ENCODE measurements at regions not wholly inside any gene's neighbourhood (a gene's known extent, or its start where the extent isn't known, plus 50 kb on each side); places are given as distances from the start of the nearest gene placed in this dataset.

GRCh38 chr1:103945774-103946173 lies 196.1 kb downstream of the AMY1C start:
- no peak overlapping the region for H3K27ac ChIP-seq (ENCODE audit: insufficient read length, low read depth, low read length)
- H4K8ac ChIP-seq (replicated peaks; ENCODE audit: insufficient read length, low read depth, low read length): no peak overlapping the region
- H2AK5ac ChIP-seq (ENCODE audit: insufficient read length, low read length): no peak overlapping the region
- no peaks in the 10 kb centered on the region for H3K79me1 ChIP-seq (ENCODE audit: insufficient read depth, low read depth, low read length, poor library complexity, severe bottlenecking)
- Mint-ChIP-seq H3K9me3 (peaks cover 0 to 3% of the 10 kb centered on the region in 2 experiments; a peak in 2 of 5 replicates), H3K27ac (no peak overlapping the region), H3K4me1 (peaks cover 3% of the 10 kb centered on the region in 2 experiments; a peak in 2 of 4 replicates), H3K4me3 (no peak overlapping the region), H3K36me3 (ENCODE audit: insufficient read depth in 1 of 3, low read depth in 3 of 3) (no peaks in the 10 kb centered on the region; a peak in 1 of 7 replicates), H3K27me3 (ENCODE audit: low read depth) (peaks cover 50% of the 10 kb centered on the region)
- TF ChIP-seq, protein P1, sequence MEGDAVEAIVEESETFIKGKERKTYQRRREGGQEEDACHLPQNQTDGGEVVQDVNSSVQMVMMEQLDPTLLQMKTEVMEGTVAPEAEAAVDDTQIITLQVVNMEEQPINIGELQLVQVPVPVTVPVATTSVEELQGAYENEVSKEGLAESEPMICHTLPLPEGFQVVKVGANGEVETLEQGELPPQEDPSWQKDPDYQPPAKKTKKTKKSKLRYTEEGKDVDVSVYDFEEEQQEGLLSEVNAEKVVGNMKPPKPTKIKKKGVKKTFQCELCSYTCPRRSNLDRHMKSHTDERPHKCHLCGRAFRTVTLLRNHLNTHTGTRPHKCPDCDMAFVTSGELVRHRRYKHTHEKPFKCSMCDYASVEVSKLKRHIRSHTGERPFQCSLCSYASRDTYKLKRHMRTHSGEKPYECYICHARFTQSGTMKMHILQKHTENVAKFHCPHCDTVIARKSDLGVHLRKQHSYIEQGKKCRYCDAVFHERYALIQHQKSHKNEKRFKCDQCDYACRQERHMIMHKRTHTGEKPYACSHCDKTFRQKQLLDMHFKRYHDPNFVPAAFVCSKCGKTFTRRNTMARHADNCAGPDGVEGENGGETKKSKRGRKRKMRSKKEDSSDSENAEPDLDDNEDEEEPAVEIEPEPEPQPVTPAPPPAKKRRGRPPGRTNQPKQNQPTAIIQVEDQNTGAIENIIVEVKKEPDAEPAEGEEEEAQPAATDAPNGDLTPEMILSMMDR (conservative IDR thresholded peaks at IDR 0.05): no peak
- H3T11ph ChIP-seq (ENCODE audit: low read length): no peak overlapping the region
- H2BK20ac ChIP-seq (ENCODE audit: low read depth, low read length, poor library complexity, severe bottlenecking): no peak overlapping the region
- no peaks in the 10 kb centered on the region for H3K4me1 ChIP-seq (ENCODE audit: insufficient read depth, low read length)
- H3K9me3 ChIP-seq (ENCODE audit: control insufficient read depth, low read depth, low read length): no peaks in the 10 kb centered on the region
- no CpG with 5 or more reads among the region's 3 CpGs for whole genome bisulfite sequencing (ENCODE audit: extremely low coverage, insufficient read length, low lambda C conversion rate)
- H4K20me1 ChIP-seq (ENCODE audit: control insufficient read depth, insufficient read depth, insufficient read length): no peaks in the 10 kb centered on the region
- H2AFZ ChIP-seq (ENCODE audit: low read length): no peak overlapping the region
- H2BK120ac ChIP-seq (ENCODE audit: low read depth, low read length, poor library complexity, severe bottlenecking): no peak overlapping the region
- H4K5ac ChIP-seq (ENCODE audit: insufficient read length, low read depth, low read length): no peak overlapping the region
- no peak for DNase-seq
- H2BK5ac ChIP-seq (ENCODE audit: insufficient read length, low read length): no peak overlapping the region
- H3K18ac ChIP-seq (ENCODE audit: insufficient read length, low read depth, low read length): no peak overlapping the region
- no peaks in the 10 kb centered on the region for H3K79me2 ChIP-seq (ENCODE audit: insufficient read depth, low read length)
- no peak overlapping the region for H4K91ac ChIP-seq (ENCODE audit: insufficient read length, low read depth, low read length)
- peaks cover 2% of the 10 kb centered on the region; the same call in 1 of the 2 replicates for H3K27me3 ChIP-seq (ENCODE audit: insufficient read depth, low read length)
- H2BK12ac ChIP-seq (ENCODE audit: insufficient read length, low read depth, low read length): no peak overlapping the region
- H3K56ac ChIP-seq (ENCODE audit: insufficient read length, low read depth, low read length): no peak overlapping the region
- no peaks in the 10 kb centered on the region for H3K23me2 ChIP-seq (ENCODE audit: insufficient read length, low read depth, low read length, poor library complexity, severe bottlenecking)
- no peak overlapping the region for H3K9ac ChIP-seq (ENCODE audit: extremely low read depth, insufficient read length, low read length)
- H3K4me2 ChIP-seq (ENCODE audit: insufficient read depth, insufficient read length, low read length): no peak overlapping the region
- no peak overlapping the region for H3K4ac ChIP-seq (ENCODE audit: low read depth, low read length)
- H2BK15ac ChIP-seq (ENCODE audit: low read depth, low read length): no peak overlapping the region
- no peak overlapping the region for H3K23ac ChIP-seq (ENCODE audit: insufficient read length, low read depth, low read length)
- H3K14ac ChIP-seq (ENCODE audit: insufficient read depth, low read length): no peak overlapping the region

All from H9 (cell line).